AG09319 (cell line): ENCODE measurements at regions not wholly inside any gene's neighbourhood (a gene's known extent, or its start where the extent isn't known, plus 50 kb on each side); places are given as distances from the start of the nearest gene placed in this dataset.
"Not testable (repeated sequence)": the region's sequence is repeated elsewhere in the genome, so short reads cannot be mapped to it uniquely, and the experiment has no call there.

Experiments
- DNase-seq: peaks from one replicate; pipeline ENCODE4 v3.0.0-alpha.2; 2010; ENCODE audit warnings: low read depth; ENCODE audit errors: extremely low read depth
- CTCF ChIP-seq: IDR thresholded peaks from 2 replicates; pipeline ENCODE4 v1.5.1; 2011; ENCODE audit warnings: low read depth, mild to moderate bottlenecking, inconsistent platforms, low read length, moderate library complexity

GRCh38 chr22:25465949-25466348, 98.5 kb upstream of the GRK3 start:
- TF ChIP-seq CTCF = no peak
- DNase-seq = no peak

GRCh38 chr22:25472382-25472781, 92.1 kb upstream of the GRK3 start:
- DNase-seq = no peak
- no peak for TF ChIP-seq CTCF

- no peak for TF ChIP-seq CTCF
- DNase-seq = peak; percentile 16
Measured at GRCh38 chr22:25475257-25476022, 89.0 kb upstream of the GRK3 start.

GRCh38 chr22:25477358-25477757, 87.1 kb upstream of the GRK3 start:
- DNase-seq = no peak
- TF ChIP-seq CTCF = no peak

GRCh38 chr22:25478111-25478510, 86.4 kb upstream of the GRK3 start:
- TF ChIP-seq CTCF = no peak
- no peak for DNase-seq

- no peak for DNase-seq
- no peak for TF ChIP-seq CTCF
Measured at GRCh38 chr22:25478528-25478927, 85.9 kb upstream of the GRK3 start.

GRCh38 chr22:25480868-25481267, 83.6 kb upstream of the GRK3 start:
- not testable (repeated sequence) for DNase-seq
